ENCODE measurements at regions not wholly inside any gene's neighbourhood (a gene's known extent, or its start where the extent isn't known, plus 50 kb on each side); places are given as distances from the start of the nearest gene placed in this dataset.
A peak's percentile ranks its signal among the peaks of the same experiment; 100 is the strongest.

GRCh38 chr2:8459474-8459873, 222.4 kb upstream of the ID2 start:
- Histone ChIP-seq H3K4me3 (no peak overlapping the region), H3K36me3 (no peaks in the 10 kb centered on the region), H3K27ac (no peak overlapping the region), H3K9me3 (no peaks in the 10 kb centered on the region), H3K27me3 (peaks cover 3 to 27% (median 11%) of the 10 kb centered on the region in 3 donors), H3K4me1 (peaks cover 0 to 8% (median 3%) of the 10 kb centered on the region in 4 donors)
- 98 to 99% methylated on average over 3 of the region's 3 CpGs for WGBS, 2 donors
- TF ChIP-seq POLR2A (IDR thresholded peaks at IDR 0.05): no peak
- no peak for TF ChIP-seq EP300 (IDR thresholded peaks at IDR 0.05)
- intact Hi-C loops (cut with DNase I): no loop called here
- DNase-seq: no peak

GRCh38 chr2:8461341-8461740, 220.5 kb upstream of the ID2 start:
- peak; percentile 29 for DNase-seq
- peaks cover 3 to 25% (median 10%) of the 10 kb centered on the region in 3 donors for H3K27me3 ChIP-seq
- no peaks in the 10 kb centered on the region for H3K9me3 ChIP-seq
- no peaks in the 10 kb centered on the region for H3K36me3 ChIP-seq
- no peak overlapping the region for H3K4me3 ChIP-seq
- H3K4me1 ChIP-seq: peaks cover 0 to 8% (median 3%) of the 10 kb centered on the region in 4 donors
- H3K27ac ChIP-seq: no peak overlapping the region
- intact Hi-C loops (cut with DNase I): no loop called here
- 91 to 97% methylated on average over 1 of the region's 1 CpG for WGBS, 2 donors
- TF ChIP-seq CTCF (IDR thresholded peaks at IDR 0.05) (no peak), POLR2A (IDR thresholded peaks at IDR 0.05) (no peak), EP300 (IDR thresholded peaks at IDR 0.05) (no peak), POLR2AphosphoS5 (IDR thresholded peaks at IDR 0.05) (no peak)

- 78 to 80% methylated on average over 1 of the region's 1 CpG for WGBS, 2 donors
- intact Hi-C loops (cut with DNase I): no loop called here
- no peak overlapping the region for H3K4me3 ChIP-seq
- no peak for TF ChIP-seq POLR2AphosphoS5 (IDR thresholded peaks at IDR 0.05)
- no peak for TF ChIP-seq CTCF (IDR thresholded peaks at IDR 0.05)
- DNase-seq: peak; percentile 8
- no peak overlapping the region for H3K27ac ChIP-seq
- no peaks in the 10 kb centered on the region for H3K36me3 ChIP-seq
- H3K27me3 ChIP-seq: peaks cover 0 to 16% (median under 1%) of the 10 kb centered on the region in 3 donors
- peaks cover 0 to 3% (median under 1%) of the 10 kb centered on the region in 4 donors for H3K4me1 ChIP-seq
- no peaks in the 10 kb centered on the region for H3K9me3 ChIP-seq
Observed at GRCh38 chr2:8462280-8462679, 219.6 kb upstream of the ID2 start.

GRCh38 chr2:8462899-8463648, 218.8 kb upstream of the ID2 start:
- 92 to 93% methylated on average over 18 of the region's 18 CpGs for WGBS, 2 donors
- peak; percentile 45 for DNase-seq

GRCh38 chr2:8465560-8465959, 216.3 kb upstream of the ID2 start:
- TF ChIP-seq CTCF (IDR thresholded peaks at IDR 0.05) (no peak), EP300 (IDR thresholded peaks at IDR 0.05) (no peak), POLR2AphosphoS5 (IDR thresholded peaks at IDR 0.05) (no peak), POLR2A (IDR thresholded peaks at IDR 0.05) (no peak)
- Histone ChIP-seq H3K4me3 (no peak overlapping the region), H3K27ac (no peak overlapping the region), H3K27me3 (no peaks in the 10 kb centered on the region), H3K9me3 (no peaks in the 10 kb centered on the region), H3K36me3 (no peaks in the 10 kb centered on the region), H3K4me1 (no peaks in the 10 kb centered on the region)
- 82 to 95% methylated on average over 3 of the region's 3 CpGs for WGBS, 2 donors
- intact Hi-C loops (cut with DNase I): no loop called here
- peak; percentile 18 for DNase-seq

More at GRCh38 chr2:8462899-8463648, 218.8 kb upstream of the ID2 start:
- intact Hi-C loops (cut with DNase I): no loop called here
- Histone ChIP-seq H3K27me3 (peaks cover 0 to 8% (median 0%) of the 10 kb centered on the region in 3 donors), H3K27ac (no peak overlapping the region), H3K36me3 (no peaks in the 10 kb centered on the region), H3K4me3 (no peak overlapping the region), H3K4me1 (no peaks in the 10 kb centered on the region), H3K9me3 (no peaks in the 10 kb centered on the region)
- TF ChIP-seq EP300 (IDR thresholded peaks at IDR 0.05): no peak
- no peak for TF ChIP-seq POLR2A (IDR thresholded peaks at IDR 0.05)
- no peak for TF ChIP-seq CTCF (IDR thresholded peaks at IDR 0.05)
- TF ChIP-seq POLR2AphosphoS5 (IDR thresholded peaks at IDR 0.05): no peak
